ENCODE measurements at regions not wholly inside any gene's neighbourhood (a gene's known extent, or its start where the extent isn't known, plus 50 kb on each side); places are given as distances from the start of the nearest gene placed in this dataset.
"Not testable (repeated sequence)": the region's sequence is repeated elsewhere in the genome, so short reads cannot be mapped to it uniquely, and the experiment has no call there.

GRCh38 chr13:19123502-19123901 is 58.1 kb downstream of the TUBA3C start:
- peaks cover 56% of the 10 kb centered on the region for H3K9me3 Mint-ChIP-seq
- H3K4me1 Mint-ChIP-seq, result no peaks in the 10 kb centered on the region
- H3K36me3 Mint-ChIP-seq (ENCODE audit: low read depth), result no peaks in the 10 kb centered on the region
- no peaks in the 10 kb centered on the region for H3K27me3 Mint-ChIP-seq (ENCODE audit: low read depth)
- H3K27ac Mint-ChIP-seq, result no peak overlapping the region
- H3K4me3 Mint-ChIP-seq, result no peak overlapping the region
- no peak for TF ChIP-seq CTCF (IDR thresholded peaks at IDR 0.05; ENCODE audit: unreplicated experiment in 3 of 3)

- no peak overlapping the region for H3K27ac Mint-ChIP-seq
- peaks cover 66% of the 10 kb centered on the region for H3K9me3 Mint-ChIP-seq
- H3K4me1 Mint-ChIP-seq, result no peaks in the 10 kb centered on the region
- H3K4me3 Mint-ChIP-seq, result no peak overlapping the region
- no peaks in the 10 kb centered on the region for H3K27me3 Mint-ChIP-seq (ENCODE audit: low read depth)
- TF ChIP-seq CTCF (IDR thresholded peaks at IDR 0.05; ENCODE audit: unreplicated experiment in 3 of 3), result no peak
- no peaks in the 10 kb centered on the region for H3K36me3 Mint-ChIP-seq (ENCODE audit: low read depth)
These were observed 63.5 kb downstream of the TUBA3C start for GRCh38 chr13:19117913-19118739.

- H3K27ac Mint-ChIP-seq; H3K27me3 Mint-ChIP-seq (ENCODE audit: low read depth); H3K36me3 Mint-ChIP-seq (ENCODE audit: low read depth); H3K4me3 Mint-ChIP-seq; H3K4me1 Mint-ChIP-seq: not testable (repeated sequence)
- peaks cover 30% of the 10 kb centered on the region for H3K9me3 Mint-ChIP-seq
These were observed 72.4 kb downstream of the TUBA3C start for GRCh38 chr13:19109225-19109624.

- no peaks in the 10 kb centered on the region for H3K36me3 Mint-ChIP-seq (ENCODE audit: low read depth)
- no peak overlapping the region for H3K4me3 Mint-ChIP-seq
- TF ChIP-seq CTCF (IDR thresholded peaks at IDR 0.05; ENCODE audit: unreplicated experiment in 3 of 3), result no peak
- H3K27me3 Mint-ChIP-seq (ENCODE audit: low read depth), result no peaks in the 10 kb centered on the region
- H3K27ac Mint-ChIP-seq, result no peak overlapping the region
- no peaks in the 10 kb centered on the region for H3K4me1 Mint-ChIP-seq
- H3K9me3 Mint-ChIP-seq, result peaks cover 25% of the 10 kb centered on the region
These were observed 78.5 kb downstream of the TUBA3C start for GRCh38 chr13:19103140-19103539.

- no peak for TF ChIP-seq CTCF (IDR thresholded peaks at IDR 0.05; ENCODE audit: unreplicated experiment in 3 of 3)
- no peak overlapping the region for H3K27ac Mint-ChIP-seq
- no peaks in the 10 kb centered on the region for H3K4me1 Mint-ChIP-seq
- H3K36me3 Mint-ChIP-seq (ENCODE audit: low read depth), result peaks cover 5% of the 10 kb centered on the region
- H3K4me3 Mint-ChIP-seq, result no peak overlapping the region
- H3K9me3 Mint-ChIP-seq, result peaks cover 48% of the 10 kb centered on the region
- no peaks in the 10 kb centered on the region for H3K27me3 Mint-ChIP-seq (ENCODE audit: low read depth)
These were observed 88.3 kb downstream of the TUBA3C start for GRCh38 chr13:19093369-19093768.

GRCh38 chr13:19090495-19090894 is 91.1 kb downstream of the TUBA3C start:
- H3K36me3 Mint-ChIP-seq (ENCODE audit: low read depth), result peaks cover 5% of the 10 kb centered on the region
- H3K4me1 Mint-ChIP-seq, result no peaks in the 10 kb centered on the region
- peaks cover 46% of the 10 kb centered on the region for H3K9me3 Mint-ChIP-seq
- H3K27ac Mint-ChIP-seq, result no peak overlapping the region
- H3K4me3 Mint-ChIP-seq, result no peak overlapping the region
- no peaks in the 10 kb centered on the region for H3K27me3 Mint-ChIP-seq (ENCODE audit: low read depth)
- no peak for TF ChIP-seq CTCF (IDR thresholded peaks at IDR 0.05; ENCODE audit: unreplicated experiment in 3 of 3)
